Large intestine (tissue), 3 donors: ENCODE measurements at regions not wholly inside any gene's neighbourhood (a gene's known extent, or its start where the extent isn't known, plus 50 kb on each side); places are given as distances from the start of the nearest gene placed in this dataset.
A peak's percentile ranks its signal among the peaks of the same experiment; 100 is the strongest.

Source experiments
- DNase-seq, 2 donors: peaks; one replicate each; pipeline versions ENCODE4 v3.0.0 to v3.0.0-alpha.2; 2013
- H3K27ac ChIP-seq: one replicate; pipeline ENCODE4 v1.5.1; 2013; ENCODE audit warnings: low read length
- H3K27me3 ChIP-seq: 2 replicates; pipeline ENCODE4 v1.6.1; 2013; ENCODE audit warnings: low read length; ENCODE audit not compliant: control insufficient read depth, insufficient read depth
- H3K36me3 ChIP-seq: 2 replicates; pipeline ENCODE4 v1.6.1; 2013; ENCODE audit warnings: low read length; ENCODE audit not compliant: control insufficient read depth, insufficient read depth
- H3K4me1 ChIP-seq: one replicate; pipeline ENCODE4 v1.6.1; 2013; ENCODE audit warnings: low read length; ENCODE audit not compliant: control insufficient read depth, insufficient read depth
- H3K4me3 ChIP-seq: one replicate; pipeline ENCODE4 v1.5.1; 2013; ENCODE audit warnings: low read length
- H3K9me3 ChIP-seq: one replicate; pipeline ENCODE4 v1.6.1; 2013; ENCODE audit warnings: mild to moderate bottlenecking, low read depth, low read length, moderate library complexity; ENCODE audit not compliant: control insufficient read depth
- WGBS: methylation state at CpG from one replicate; pipeline ENCODE4 v1.1.5; 2013; ENCODE audit warnings: low lambda C conversion rate; ENCODE audit not compliant: insufficient coverage; 5-methylcytosine and 5-hydroxymethylcytosine counted together

DNA sequence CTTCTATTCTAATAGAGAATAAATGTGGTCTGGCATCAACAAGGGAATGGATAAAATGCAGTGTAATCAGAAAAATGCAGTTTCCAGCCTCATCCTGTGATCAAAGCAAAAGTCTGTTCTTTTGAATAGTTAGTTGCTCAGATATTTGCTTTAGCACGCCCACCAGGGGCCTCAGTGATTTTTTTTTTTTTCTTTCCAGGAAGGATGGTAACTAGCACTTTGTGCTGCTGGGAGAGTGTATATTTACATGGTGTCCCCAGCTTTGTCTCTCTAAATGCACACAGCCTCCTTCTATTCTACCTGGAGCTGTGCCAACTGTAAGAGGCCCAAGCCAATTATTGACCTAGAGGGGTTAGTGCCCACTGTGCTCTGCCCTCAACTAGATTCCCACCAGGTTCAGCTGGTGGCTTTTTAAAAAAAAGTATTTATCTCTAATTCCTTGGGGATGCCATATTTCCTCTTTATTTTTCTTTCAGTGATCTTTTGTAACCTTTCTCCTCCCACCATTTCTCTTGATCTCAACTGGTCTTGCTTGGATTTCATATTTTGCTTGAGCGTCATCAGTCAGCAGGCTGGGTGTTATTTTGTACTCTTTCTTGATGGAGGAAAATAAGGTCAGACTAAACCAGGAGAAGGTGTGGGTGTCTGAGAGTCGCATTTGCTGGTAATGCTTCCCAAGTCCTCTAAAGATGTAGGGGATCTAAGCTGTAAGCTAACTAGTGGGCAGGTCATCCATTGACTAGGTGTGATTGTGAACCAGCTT, 193.0 kb upstream of the C9orf72 start:
- no peaks in the 10 kb centered on the region for H3K4me1 ChIP-seq
- H3K9me3 ChIP-seq = no peaks in the 10 kb centered on the region
- WGBS = no CpG with 5 or more reads among the region's 3 CpGs
- no peaks in the 10 kb centered on the region for H3K27me3 ChIP-seq
- H3K4me3 ChIP-seq = no peak overlapping the region
- H3K36me3 ChIP-seq = no peaks in the 10 kb centered on the region
- H3K27ac ChIP-seq = no peak overlapping the region
- no peak for DNase-seq

DNA sequence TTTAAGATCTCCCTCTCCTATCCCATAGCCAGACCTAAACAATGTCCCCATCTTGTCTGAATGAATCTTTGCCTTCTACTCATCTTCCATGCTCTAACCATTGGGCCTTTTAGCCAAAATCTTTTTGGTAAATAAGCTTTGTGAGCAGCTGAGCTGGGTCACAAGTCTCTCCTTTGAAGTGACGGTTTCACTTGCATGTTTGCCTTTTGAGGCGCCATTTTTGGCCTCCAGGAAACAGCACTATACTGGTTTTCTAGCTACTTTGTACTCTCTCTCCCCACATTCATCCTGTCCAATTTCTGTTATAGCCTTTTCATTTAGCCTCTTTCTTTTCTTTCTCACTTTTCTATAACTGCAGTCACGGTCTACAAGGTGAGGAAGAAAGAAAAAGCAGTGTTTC, 195.5 kb upstream of the C9orf72 start:
- H3K4me1 ChIP-seq = no peaks in the 10 kb centered on the region
- H3K36me3 ChIP-seq = no peaks in the 10 kb centered on the region
- WGBS = 100% methylated on average over 1 of the region's 3 CpGs
- DNase-seq = no peak
- no peaks in the 10 kb centered on the region for H3K27me3 ChIP-seq
- no peaks in the 10 kb centered on the region for H3K9me3 ChIP-seq
- no peak overlapping the region for H3K4me3 ChIP-seq
- H3K27ac ChIP-seq = no peak overlapping the region

DNA sequence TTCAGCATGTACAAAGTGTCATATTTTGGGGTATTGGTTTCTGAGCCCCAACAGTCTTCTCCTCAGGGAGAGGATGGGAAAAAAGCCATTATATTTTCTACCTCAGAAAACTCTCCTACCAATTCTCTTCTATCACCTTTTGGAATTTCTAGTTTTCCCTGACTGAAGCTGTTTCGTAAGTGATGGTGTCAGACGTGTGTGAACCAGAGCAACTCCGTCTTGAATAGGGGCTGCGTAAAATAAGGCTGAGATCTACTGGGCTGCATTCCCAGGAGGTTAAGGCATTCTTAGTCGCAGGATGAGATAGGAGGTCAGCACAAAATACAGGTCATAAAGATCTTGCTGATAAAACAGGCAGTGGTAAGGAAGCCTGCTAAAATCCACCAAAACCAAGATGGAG, 197.3 kb upstream of the C9orf72 start:
- no peak overlapping the region for H3K4me3 ChIP-seq
- H3K9me3 ChIP-seq = no peaks in the 10 kb centered on the region
- no peak overlapping the region for H3K27ac ChIP-seq
- no peak for DNase-seq
- H3K27me3 ChIP-seq = no peaks in the 10 kb centered on the region
- no peaks in the 10 kb centered on the region for H3K36me3 ChIP-seq
- no peaks in the 10 kb centered on the region for H3K4me1 ChIP-seq
- WGBS = 60% methylated on average over 1 of the region's 5 CpGs

DNA sequence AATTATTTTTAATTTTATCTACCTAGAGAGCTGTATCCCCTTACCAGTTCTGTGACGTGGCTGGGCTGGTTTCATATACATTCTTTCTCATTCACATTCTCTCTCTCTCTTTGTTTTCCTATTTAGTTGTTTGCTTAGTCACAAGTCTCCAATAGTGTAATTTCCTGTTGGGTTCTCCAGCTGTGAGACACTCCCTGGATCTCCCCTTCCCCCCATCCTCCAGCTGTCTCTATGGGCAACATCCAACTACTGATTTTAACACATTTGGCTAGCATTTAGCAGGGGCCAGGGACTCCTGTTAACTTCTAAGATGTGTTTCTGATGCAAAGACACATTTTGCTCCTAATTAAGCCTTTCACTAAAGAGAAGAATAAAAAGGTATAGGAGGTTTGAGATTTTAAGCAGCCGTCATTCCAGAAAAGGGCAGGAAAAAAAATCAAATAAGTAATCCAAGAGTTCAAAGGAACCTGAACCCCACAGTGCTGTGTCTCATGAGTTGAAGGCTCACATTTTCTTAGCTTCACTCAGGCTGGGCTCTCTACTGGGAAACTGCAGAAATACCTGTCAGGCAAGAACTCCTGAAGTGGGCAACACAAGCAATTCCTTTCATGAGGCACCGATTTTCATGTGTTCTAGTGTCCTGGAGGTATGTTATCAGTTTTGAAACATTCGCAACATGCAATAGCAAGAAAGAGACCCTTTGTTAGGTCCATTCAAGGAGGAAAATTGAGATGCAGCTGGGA, 198.7 kb upstream of the C9orf72 start:
- H3K9me3 ChIP-seq = no peaks in the 10 kb centered on the region
- 39% methylated on average over 2 of the region's 4 CpGs for WGBS
- no peaks in the 10 kb centered on the region for H3K4me1 ChIP-seq
- H3K4me3 ChIP-seq = no peak overlapping the region
- H3K36me3 ChIP-seq = no peaks in the 10 kb centered on the region
- no peaks in the 10 kb centered on the region for H3K27me3 ChIP-seq
- peak in 1 of 2 donors; percentile 18 for DNase-seq
- no peak overlapping the region for H3K27ac ChIP-seq

DNA sequence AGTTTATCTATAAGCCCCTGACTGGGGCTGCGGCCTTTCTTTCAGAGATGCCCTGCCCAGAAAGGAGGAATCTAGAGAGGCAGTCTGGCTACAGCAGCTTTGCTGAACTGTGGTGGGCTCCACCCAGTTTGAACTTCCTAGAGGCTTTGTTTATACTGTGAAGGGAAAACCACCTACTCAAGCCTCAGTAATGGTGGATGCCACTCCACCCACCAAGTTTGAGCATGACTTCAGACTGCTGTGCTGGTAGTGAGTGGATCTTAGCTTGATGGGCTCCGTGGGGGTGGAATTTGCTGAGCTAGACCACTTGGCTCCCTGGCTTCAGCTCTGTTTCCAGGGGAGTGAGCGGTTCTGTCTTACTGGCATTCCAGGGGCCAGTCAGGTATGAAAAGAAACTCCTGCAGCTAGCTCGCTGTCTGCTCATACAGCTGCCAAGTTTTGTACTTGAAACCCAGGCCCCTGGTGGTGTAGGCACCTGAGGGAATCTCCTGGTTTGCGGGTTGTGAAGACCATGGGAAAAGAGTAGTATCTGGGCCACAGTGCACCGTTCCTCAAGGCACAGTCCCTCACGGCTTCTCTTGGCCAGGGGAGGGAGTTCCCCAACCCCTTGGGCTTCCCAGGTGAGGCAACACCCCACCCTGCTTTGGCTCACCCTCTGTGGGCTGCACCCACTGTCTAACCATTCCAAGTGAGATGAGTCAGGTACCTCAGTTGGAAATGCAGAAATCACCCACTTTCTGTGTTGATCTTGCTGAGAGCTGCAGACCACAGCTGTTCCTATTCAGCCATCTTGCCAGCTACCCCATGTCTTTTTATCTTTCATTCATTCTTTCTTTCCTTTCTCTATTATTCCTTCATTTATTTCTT, 211.8 kb upstream of the C9orf72 start:
- Histone ChIP-seq H3K36me3 (no peaks in the 10 kb centered on the region), H3K4me3 (no peak overlapping the region), H3K27me3 (no peaks in the 10 kb centered on the region), H3K4me1 (no peaks in the 10 kb centered on the region), H3K27ac (no peak overlapping the region), H3K9me3 (no peaks in the 10 kb centered on the region)
- no CpG with 5 or more reads among the region's 7 CpGs for WGBS
- no peak for DNase-seq

DNA sequence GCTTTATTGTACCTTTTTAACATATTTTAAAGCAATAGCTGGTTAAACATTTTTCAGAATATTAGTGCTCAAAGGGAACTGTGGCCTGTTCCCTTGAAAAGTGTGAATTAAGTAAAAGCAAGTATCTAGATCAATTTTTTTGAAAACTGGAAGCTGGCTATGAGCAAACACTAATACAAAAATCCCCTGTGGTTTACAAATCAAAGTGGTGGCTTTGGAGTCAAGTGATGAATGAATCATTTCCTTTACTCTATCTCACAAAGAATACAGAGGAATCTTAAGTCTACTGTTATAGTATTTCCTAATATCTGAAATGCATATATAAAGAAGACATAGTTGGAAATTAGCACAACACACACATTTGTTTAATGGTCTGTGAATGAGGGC, 212.4 kb upstream of the C9orf72 start:
- DNase-seq = no peak
- Histone ChIP-seq H3K36me3 (no peaks in the 10 kb centered on the region), H3K9me3 (no peaks in the 10 kb centered on the region), H3K4me3 (no peak overlapping the region), H3K27me3 (no peaks in the 10 kb centered on the region), H3K27ac (no peak overlapping the region), H3K4me1 (no peaks in the 10 kb centered on the region)

DNA sequence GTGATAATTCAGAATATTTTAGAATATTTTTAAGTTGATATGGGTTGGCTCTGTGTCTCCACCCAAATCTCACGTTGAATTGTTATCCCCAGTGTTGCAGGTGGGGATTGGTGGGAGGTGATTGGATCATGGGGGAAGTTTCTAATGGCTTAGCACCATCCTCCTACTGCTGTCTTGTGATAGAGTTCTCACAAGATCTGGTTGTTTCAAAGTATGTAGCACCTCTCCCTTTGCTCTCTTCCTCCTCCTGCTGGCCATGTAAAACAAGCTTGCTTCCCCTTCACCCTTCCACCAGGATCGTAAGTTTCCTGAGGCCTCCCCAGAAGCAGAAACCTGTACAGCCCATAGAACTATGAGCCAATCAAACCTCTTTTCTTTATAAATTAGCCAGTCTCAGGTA, 214.6 kb upstream of the C9orf72 start:
- WGBS = no CpG with 5 or more reads among the region's 2 CpGs
- Histone ChIP-seq H3K4me1 (no peaks in the 10 kb centered on the region), H3K4me3 (no peak overlapping the region), H3K36me3 (no peaks in the 10 kb centered on the region), H3K27ac (no peak overlapping the region), H3K9me3 (no peaks in the 10 kb centered on the region), H3K27me3 (no peaks in the 10 kb centered on the region)
- no peak for DNase-seq

DNA sequence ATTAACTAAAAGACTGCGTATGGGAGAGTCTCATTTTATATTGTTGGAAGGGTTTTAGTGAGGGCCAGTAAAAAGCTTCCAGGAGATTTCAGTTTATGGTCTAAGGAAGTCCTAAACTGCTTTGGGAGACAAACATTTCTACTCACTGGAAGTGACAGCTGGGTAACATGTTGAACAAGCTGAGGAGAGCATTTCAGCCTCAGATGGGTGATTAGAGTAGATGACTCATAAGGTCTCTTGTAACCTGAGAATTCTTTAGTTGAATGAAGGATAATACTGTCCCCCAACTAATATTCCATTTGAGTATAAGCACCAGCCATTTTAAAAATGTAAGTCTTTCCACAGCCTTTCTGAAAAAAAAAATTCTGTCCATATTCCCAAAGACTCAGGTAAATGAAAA, 218.0 kb upstream of the C9orf72 start:
- Histone ChIP-seq H3K36me3 (no peaks in the 10 kb centered on the region), H3K4me1 (no peaks in the 10 kb centered on the region), H3K4me3 (no peak overlapping the region), H3K27me3 (no peaks in the 10 kb centered on the region), H3K9me3 (no peaks in the 10 kb centered on the region), H3K27ac (no peak overlapping the region)
- no peak for DNase-seq
- 60% methylated on average over 1 of the region's 1 CpG for WGBS

DNA sequence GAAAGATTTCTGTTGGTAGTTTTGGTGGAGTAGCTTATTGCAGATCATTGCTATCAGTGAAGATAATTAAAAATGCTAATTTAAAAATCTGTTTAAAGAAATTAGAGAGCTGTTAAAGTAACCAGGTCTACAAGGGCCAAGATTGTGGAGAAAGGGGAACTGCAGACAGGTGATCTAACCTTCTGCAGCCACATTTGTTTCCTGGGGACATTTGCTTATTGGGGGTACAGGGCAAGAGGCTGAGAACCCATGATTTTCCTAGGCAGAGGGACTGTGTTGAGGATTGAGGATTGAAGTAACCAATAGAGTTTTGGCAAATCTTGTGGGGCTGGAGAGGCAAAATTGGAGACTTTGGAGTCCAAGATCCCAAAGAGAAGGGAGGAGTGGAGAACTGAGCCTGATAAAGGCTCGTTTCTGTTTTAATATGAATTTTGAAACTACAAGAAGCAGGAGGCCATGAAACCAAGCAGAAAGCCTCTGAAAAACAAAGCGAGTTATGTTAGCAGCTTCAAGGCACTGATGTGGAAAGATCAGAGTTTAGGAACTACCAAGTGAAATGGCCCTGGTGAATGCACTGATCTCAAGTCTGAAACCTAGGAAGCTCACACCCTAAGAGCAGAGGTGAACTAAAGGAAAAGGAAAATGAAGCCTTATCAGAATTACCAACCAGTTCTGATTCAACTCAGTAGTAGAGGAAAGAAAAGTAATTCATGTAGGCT, 219.8 kb upstream of the C9orf72 start:
- no peak overlapping the region for H3K4me3 ChIP-seq
- H3K36me3 ChIP-seq = no peaks in the 10 kb centered on the region
- WGBS = no CpG with 5 or more reads among the region's 2 CpGs
- no peak for DNase-seq
- H3K27ac ChIP-seq = no peak overlapping the region
- H3K27me3 ChIP-seq = no peaks in the 10 kb centered on the region
- H3K4me1 ChIP-seq = no peaks in the 10 kb centered on the region
- H3K9me3 ChIP-seq = no peaks in the 10 kb centered on the region

DNA sequence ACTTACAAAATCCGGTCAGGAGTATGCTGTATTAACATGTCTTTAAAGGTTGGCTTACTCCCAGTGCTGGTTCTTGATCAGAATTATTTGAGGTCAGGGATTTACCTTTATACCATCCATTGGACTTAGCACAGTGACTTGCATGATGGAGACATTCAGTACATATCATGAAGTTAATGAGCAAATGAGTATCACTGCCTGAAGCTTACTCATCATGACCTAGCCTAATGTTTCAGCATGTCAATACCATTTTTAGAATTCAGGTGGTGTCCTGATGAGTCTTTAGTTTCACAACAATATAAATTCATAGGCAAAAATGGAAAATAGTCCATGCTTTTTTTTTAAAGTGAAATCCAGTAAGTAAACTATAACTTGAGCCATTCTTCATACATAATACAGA, 226.0 kb upstream of the C9orf72 start:
- no peaks in the 10 kb centered on the region for H3K4me1 ChIP-seq
- H3K27ac ChIP-seq = no peak overlapping the region
- no peak overlapping the region for H3K4me3 ChIP-seq
- no peaks in the 10 kb centered on the region for H3K27me3 ChIP-seq
- no CpG with 5 or more reads among the region's 1 CpG for WGBS
- no peak for DNase-seq
- H3K36me3 ChIP-seq = no peaks in the 10 kb centered on the region
- no peaks in the 10 kb centered on the region for H3K9me3 ChIP-seq
